ENCODE measurements at regions not wholly inside any gene's neighbourhood (a gene's known extent, or its start where the extent isn't known, plus 50 kb on each side); places are given as distances from the start of the nearest gene placed in this dataset.

GRCh38 chr11:25197515-25197914 is 700.7 kb downstream of the LUZP2 start:
- TF ChIP-seq, protein P1, sequence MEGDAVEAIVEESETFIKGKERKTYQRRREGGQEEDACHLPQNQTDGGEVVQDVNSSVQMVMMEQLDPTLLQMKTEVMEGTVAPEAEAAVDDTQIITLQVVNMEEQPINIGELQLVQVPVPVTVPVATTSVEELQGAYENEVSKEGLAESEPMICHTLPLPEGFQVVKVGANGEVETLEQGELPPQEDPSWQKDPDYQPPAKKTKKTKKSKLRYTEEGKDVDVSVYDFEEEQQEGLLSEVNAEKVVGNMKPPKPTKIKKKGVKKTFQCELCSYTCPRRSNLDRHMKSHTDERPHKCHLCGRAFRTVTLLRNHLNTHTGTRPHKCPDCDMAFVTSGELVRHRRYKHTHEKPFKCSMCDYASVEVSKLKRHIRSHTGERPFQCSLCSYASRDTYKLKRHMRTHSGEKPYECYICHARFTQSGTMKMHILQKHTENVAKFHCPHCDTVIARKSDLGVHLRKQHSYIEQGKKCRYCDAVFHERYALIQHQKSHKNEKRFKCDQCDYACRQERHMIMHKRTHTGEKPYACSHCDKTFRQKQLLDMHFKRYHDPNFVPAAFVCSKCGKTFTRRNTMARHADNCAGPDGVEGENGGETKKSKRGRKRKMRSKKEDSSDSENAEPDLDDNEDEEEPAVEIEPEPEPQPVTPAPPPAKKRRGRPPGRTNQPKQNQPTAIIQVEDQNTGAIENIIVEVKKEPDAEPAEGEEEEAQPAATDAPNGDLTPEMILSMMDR (IDR thresholded peaks at IDR 0.05): no peak
- no peak for TF ChIP-seq POLR2A (IDR thresholded peaks at IDR 0.05)
